Mammary epithelial cell (primary cell): ENCODE measurements at regions not wholly inside any gene's neighbourhood (a gene's known extent, or its start where the extent isn't known, plus 50 kb on each side); places are given as distances from the start of the nearest gene placed in this dataset.

Experiments used
- CTCF ChIP-seq, 2 donors: IDR thresholded peaks in 1 of 2; conservative IDR thresholded peaks in 1 of 2; 2 replicates each; pipeline ENCODE4 v1.5.1; 2011 to 2012; ENCODE audit warnings: inconsistent platforms in 2 of 2, low read length in 2 of 2, mild to moderate bottlenecking in 2 of 2, control low read depth in 1 of 2, low read depth in 1 of 2; ENCODE audit not compliant: insufficient read depth in 1 of 2; ENCODE audit errors: extremely low read depth in 1 of 2
- EZH2 ChIP-seq: IDR thresholded peaks from 2 replicates; pipeline ENCODE4 v1.6.1; 2012; ENCODE audit warnings: low read length, inconsistent platforms, borderline replicate concordance

GRCh38 chr13:79886601-79887000, 405.6 kb downstream of the NDFIP2 start:
- no peak for TF ChIP-seq CTCF (conservative IDR thresholded peaks at IDR 0.05 in 1 of 2, IDR thresholded peaks at IDR 0.05 in 1 of 2; ENCODE audit: extremely low read depth in 1 of 2, insufficient read depth in 1 of 2, low read depth in 1 of 2, low read length in 2 of 2)
- no peak for TF ChIP-seq EZH2
